ENCODE measurements at regions not wholly inside any gene's neighbourhood (a gene's known extent, or its start where the extent isn't known, plus 50 kb on each side); places are given as distances from the start of the nearest gene placed in this dataset.
"Not testable (repeated sequence)": the region's sequence is repeated elsewhere in the genome, so short reads cannot be mapped to it uniquely, and the experiment has no call there.

DNA sequence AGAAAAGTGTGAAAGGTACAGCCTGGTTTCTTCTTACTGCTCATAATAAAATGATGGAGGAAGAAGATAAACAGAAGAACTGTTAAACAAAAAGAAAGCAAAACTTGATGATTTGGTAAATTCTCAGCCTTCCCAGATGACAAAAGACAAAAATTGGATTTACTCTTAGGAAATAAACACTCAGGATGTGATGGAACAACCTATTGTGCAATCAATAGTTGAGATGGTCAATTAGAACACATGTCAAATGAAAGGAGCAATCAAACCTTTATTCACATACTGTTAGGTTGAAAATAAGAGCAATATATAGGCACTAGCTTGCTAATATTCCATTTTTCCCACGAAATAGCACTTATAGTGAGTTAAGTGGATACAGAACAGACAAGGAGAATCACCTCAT is 1174.0 kb upstream of the SLC39A10 start:
- no peak for DNase-seq

- no peak for DNase-seq
Measured at GRCh38 chr2:194465641-194466040, 1191.4 kb upstream of the SLC39A10 start.

GRCh38 chr2:194464964-194465638 is 1191.9 kb upstream of the SLC39A10 start:
- DNase-seq = no peak

DNA sequence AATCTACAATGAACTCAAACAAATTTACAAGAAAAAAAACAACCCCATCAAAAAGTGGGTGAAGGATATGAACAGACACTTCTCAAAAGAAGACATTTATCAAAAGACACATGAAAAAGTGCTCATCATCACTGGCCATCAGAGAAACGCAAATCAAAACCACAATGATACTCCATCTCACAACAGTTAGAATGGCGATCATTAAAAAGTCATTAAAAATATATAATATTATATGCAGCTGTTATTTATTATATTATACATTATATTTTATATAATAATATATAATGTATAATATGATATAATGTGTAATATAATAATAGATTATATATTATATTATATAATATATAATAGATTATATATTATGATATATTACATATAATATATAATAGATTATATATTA is 1194.1 kb upstream of the SLC39A10 start:
- not testable (repeated sequence) for DNase-seq

GRCh38 chr2:194455358-194455757 is 1201.7 kb upstream of the SLC39A10 start:
- no peak for DNase-seq

GRCh38 chr2:194452504-194452903 is 1204.5 kb upstream of the SLC39A10 start:
- no peak for DNase-seq

GRCh38 chr2:194445226-194445625 is 1211.8 kb upstream of the SLC39A10 start:
- DNase-seq = no peak

DNA sequence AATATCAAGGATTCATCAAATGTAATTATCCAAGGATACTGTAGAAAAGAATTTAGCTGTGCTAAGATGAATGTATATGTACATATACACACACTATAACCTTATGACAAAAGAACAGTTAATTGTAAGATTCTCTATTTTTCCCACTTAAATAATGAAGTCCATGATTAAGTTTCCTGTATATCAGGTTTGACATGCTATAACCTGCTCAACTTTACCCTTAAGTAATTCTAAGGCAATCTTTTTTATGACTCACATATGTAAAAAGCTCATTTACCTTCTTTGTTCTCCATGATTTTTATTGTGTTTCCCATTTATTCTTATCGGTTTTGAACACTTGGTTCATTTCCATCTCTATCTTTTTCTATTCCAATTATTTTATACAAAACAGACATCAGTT is 1213.1 kb upstream of the SLC39A10 start:
- no peak for DNase-seq

GRCh38 chr2:194424683-194425209 is 1232.3 kb upstream of the SLC39A10 start:
- no peak for DNase-seq

DNA sequence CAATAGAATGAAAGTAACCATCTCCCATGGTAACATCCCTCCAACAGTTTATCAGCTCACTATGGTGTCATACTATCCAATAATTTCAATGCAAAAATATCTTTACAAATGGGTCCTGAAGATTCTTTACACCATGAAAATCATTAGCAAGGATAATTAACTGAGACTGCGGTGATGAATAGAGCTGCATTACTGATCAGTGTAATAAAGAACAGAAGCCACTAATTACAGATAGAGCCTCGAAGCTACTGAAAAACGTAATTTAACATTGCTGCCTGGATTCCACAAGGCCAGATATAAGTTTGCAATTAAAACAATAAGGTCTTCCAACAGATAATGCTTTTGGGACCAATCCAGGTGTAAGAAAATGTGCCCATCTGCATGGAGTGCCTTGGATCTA is 1245.8 kb upstream of the SLC39A10 start:
- DNase-seq = no peak

DNA sequence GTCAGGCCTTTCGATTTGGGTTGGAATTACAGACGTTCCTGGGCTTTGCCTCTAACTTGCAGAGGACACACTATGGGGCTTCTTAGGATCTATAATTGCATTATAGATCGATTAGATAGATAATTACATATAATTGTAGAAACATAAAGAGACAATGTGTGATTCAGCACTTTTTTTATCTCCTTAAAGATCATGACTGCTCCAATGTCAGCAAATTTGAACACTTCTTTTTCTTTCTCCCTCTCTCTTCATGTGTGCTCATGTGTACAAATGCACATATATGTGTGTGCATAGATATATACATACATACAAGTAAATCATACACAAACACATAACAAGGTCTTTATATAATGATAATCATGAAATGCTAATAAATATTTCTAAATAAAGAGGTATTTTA is 1261.2 kb upstream of the SLC39A10 start:
- DNase-seq = no peak

DNA sequence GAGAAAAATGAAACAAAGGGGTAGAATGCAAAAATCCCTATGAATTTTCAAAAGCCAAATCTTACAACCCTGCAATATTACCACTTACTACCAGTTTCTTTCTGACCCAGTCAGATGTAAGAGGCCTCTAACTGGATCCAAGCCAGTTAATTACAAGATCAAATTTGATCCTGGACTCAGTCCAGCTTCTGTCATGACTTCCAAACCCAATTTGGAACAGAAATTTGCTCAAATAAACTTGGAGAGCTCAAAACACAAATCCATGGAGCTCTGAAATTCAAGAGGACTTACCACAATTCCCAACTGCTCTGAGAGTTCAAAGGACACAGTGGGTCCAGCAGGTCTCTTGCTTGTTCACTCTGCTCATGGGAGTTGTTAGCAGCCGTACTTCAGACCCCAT is 1271.7 kb upstream of the SLC39A10 start:
- DNase-seq = no peak

GRCh38 chr2:194383401-194383800 is 1273.6 kb upstream of the SLC39A10 start:
- DNase-seq = no peak

DNA sequence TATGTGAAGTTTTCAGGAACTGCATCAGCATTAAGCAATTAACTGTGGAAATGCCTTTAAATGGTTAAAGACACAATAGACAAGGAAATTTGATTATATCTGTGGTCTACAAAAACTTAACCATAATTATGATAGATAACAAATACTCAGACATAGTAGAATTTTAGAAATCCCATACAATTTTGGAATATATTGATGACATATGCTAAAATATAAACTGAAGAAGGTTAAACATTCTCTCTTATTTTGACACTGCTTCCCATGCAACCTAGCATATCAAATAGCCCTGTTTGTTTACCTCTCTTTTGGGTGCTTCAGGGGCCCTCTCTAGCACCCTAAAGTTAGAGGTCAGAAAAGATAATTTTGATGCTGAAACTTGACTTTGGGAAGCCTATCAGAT is 1274.8 kb upstream of the SLC39A10 start:
- no peak for DNase-seq

GRCh38 chr2:194380011-194380410 is 1277.0 kb upstream of the SLC39A10 start:
- DNase-seq = no peak

DNA sequence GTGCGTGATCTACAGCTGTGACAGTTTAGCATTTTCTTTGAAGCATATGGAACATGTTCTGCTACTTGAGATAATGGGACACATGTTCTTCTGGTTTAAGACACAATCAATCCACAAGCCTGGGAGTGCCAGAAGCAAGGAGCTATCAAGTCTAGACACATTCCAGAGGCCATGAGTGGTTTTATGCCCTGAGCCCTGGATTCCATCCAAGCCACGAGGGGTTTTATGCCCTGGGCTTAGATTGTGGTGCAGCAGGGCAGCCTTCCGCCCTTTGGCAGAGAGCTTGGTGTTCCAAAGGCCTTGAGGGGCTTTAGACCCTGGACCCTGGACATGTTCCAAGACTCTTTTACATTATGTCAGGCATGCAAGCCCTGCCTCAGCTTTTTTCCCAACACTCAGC is 1289.6 kb upstream of the SLC39A10 start:
- DNase-seq = not testable (repeated sequence)

DNA sequence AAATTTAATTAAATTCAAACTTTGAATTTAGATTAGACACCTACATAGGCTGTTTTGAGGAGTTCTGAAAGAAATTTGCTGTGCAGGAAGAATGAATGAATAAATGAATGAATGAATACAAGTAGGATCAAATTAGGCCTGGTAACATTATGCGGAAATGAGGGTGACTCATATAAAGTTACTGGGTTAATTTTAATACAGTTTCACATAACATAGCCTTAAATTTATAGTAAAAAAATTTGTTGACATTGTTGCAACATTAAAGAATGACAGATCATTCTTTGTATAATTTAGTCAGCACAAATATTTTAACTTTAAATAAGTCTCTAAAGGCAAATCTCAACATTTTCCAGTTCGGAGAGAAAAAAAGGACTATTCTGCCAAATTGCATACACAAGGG is 1293.1 kb upstream of the SLC39A10 start:
- DNase-seq = peak; percentile 31

DNA sequence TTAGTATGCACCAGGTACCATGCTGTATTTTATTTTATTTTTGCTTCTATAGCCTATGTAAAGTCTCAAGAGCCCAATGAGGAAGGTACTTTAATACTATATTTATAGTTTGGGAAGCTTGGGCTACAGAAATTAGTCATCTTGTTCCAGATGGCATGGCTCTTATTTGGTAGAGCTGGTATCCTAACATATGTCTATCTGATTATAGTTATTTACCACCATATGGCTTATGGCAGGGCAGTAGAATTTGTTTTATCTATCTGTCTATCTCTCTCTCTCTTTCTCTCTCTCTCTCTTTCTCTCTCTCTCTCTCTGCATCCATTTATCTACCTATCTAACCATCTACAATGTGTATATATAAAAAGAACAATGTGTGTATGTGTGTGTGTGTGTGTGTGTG is 1293.7 kb upstream of the SLC39A10 start:
- DNase-seq = peak; percentile 91

DNA sequence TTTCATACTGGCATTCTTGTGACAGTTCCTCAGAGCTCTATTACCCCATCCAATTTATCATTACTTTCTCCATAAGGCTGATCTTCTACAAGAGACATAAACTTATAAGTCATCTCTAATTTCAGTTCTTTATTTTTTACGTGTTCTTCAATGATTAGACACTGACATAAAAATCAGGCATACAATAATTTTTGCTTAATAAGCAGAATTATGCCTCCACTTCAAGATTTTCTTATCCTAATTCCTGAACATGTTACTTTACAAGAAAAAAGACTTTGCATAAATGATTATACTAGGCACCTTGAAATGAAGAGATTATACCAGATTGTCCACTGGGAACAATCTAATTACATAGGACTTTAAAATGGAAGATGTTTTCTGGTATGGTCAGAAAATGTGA is 1304.5 kb upstream of the SLC39A10 start:
- no peak for DNase-seq

DNA sequence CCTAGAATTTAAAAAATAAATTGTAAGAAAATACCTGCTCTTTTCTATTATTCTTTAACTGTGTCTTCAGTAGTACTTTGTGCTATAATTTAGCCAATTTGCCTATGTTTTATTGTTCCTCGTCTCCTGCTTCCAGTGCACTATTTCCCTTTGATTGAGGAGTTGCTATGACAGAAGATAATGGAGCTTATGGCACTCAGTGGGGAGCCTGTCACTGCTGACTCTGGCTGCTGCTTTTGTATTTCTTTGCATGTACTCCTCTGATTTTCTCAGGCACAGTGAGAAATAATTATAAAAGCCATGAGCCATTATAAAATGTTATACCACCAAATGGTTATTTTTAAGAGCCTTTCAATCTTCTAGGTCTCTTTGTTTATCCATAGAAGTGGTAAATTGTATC is 1310.8 kb upstream of the SLC39A10 start:
- peak; percentile 6 for DNase-seq

DNA sequence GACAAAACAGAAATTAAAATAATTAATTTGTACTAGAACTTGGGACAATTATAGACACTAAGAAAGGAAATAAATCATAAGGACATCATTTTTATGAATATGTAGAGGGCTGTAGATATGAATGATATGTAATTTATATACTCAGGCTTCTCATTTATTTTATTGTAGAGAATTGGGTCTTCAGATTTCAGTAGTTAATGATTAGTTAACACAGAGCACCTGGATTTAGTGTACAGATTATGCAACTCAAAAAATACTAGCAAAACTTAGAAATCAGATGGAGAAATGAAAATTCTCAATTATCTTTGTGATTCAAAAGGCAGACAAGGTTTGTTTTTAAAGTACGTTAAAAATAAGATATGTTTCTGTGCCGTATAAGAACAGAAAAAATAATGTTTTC is 1311.7 kb upstream of the SLC39A10 start:
- DNase-seq = no peak

DNA sequence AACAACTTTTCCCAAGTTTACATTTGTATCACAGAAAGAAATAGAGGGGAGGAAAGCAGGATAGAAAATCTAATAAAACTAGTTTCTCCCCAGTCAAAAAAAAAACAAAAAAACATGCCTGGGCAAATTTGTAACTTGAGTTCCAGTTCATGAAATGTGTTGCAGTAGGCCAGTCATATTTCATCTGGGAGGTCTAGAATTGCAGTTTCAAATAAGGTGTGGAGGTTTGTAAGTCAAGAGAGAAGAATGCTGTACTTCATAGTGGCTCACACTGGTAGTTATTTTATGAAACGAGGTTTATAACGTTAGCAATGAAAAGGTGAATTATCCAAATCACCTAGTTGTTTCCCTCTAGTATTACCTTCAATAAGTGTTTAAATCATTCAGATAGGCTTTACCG is 1313.9 kb upstream of the SLC39A10 start:
- no peak for DNase-seq

DNA sequence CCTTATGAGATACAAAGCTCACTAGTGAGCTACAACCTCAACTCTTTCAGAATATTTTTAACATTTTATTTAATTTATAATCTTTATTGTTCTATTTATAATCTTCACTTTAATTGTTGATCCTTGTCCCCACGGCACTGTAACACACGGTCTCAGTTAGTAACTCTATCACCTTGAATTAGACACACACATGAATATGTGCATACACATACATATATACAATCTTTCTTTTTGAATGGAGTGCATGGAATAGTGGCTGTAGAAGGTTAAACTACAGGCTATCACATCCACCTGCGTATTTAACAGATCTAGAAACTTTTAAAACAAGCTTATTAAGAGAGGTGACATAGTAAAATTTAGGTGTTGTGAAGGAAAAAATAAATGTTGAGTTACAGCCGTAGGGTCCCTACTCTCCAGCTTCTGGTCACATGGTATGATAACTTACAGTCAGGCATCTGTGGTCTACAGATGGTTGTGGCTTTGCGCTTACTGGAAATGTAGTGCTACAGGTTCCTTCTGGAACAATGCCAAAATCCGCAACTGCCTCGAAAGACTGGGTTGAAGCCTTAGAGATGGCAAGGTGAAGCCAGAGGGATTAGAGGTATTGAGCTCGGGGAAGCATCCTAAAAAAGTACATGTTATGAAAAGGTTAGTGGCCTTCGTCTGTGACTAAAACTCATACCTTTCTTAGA is 1324.1 kb upstream of the SLC39A10 start:
- DNase-seq = peak; percentile 4

DNA sequence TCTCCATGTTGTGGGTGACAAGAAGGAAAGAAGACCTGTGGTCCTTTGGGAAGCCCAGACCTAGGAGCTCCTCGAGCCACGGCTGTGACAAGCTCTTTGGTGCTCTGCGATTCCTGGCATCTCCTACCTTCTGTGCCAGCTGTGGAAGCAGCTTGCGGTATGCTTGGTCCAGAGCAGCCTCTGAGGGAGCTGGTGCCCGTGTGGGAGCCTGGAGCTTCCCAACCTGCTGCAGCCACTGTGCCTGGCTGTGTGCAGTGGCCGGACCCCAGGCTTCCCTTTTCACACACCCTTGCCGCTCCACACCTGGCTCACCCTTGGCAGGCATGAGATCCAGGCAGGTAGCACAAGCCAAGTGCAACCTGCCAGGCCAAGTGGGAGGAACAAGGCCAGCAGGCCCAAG is 1328.6 kb upstream of the SLC39A10 start:
- no peak for DNase-seq
